Adrenal gland (tissue), 5 donors: ENCODE measurements at regions not wholly inside any gene's neighbourhood (a gene's known extent, or its start where the extent isn't known, plus 50 kb on each side); places are given as distances from the start of the nearest gene placed in this dataset.

Source experiments
- POLR2A ChIP-seq, 2 donors: fragments of 450-650 bp; IDR thresholded peaks; one replicate each; pipeline ENCODE4 v1.6.1; 2017; ENCODE audit warnings: antibody characterized with exemption in 2 of 2, mild to moderate bottlenecking in 2 of 2, moderate library complexity in 1 of 2
- TF ChIP-seq, protein P1 (sequence below), 6 experiments: fragments of 450-650 bp in 4 of 6; fragments of 200-600 bp in 2 of 6; sonication (generic) in 1 of 6; IDR thresholded peaks; 1 replicate in 5 of 6; 2 replicates in 1 of 6; pipeline versions ENCODE4 v1.5.1 to v1.8.0; 2016 to 2021; ENCODE audit warnings: antibody characterized with exemption in 6 of 6, mild to moderate bottlenecking in 2 of 6, moderate library complexity in 1 of 6
- donor health status: DM: no; HTN: no; CAD: no.

DNA sequence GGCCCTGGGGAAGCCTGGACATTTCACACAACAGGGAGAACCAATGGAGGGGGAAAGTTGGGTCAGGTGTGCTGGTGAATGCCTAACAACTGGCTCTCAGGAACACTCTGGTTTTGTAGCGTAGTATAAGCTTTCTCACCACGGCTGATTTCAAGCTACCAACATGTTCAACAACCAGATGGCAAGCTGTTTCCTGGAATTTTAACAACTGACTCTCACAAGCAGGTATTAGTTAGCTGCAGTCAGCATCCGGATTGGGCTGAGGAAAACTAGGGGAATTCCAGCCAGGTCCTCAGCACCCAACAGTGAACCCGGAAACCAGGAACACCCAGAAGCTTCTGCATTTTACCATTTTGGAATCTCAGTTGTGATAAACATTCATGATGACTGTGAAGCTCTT, 162.3 kb upstream of the CAMK1G start:
- TF ChIP-seq, protein P1, sequence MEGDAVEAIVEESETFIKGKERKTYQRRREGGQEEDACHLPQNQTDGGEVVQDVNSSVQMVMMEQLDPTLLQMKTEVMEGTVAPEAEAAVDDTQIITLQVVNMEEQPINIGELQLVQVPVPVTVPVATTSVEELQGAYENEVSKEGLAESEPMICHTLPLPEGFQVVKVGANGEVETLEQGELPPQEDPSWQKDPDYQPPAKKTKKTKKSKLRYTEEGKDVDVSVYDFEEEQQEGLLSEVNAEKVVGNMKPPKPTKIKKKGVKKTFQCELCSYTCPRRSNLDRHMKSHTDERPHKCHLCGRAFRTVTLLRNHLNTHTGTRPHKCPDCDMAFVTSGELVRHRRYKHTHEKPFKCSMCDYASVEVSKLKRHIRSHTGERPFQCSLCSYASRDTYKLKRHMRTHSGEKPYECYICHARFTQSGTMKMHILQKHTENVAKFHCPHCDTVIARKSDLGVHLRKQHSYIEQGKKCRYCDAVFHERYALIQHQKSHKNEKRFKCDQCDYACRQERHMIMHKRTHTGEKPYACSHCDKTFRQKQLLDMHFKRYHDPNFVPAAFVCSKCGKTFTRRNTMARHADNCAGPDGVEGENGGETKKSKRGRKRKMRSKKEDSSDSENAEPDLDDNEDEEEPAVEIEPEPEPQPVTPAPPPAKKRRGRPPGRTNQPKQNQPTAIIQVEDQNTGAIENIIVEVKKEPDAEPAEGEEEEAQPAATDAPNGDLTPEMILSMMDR (IDR thresholded peaks at IDR 0.05), result no peak
- TF ChIP-seq POLR2A (IDR thresholded peaks at IDR 0.05), result no peak
